GM12864 (cell line): ENCODE measurements at regions not wholly inside any gene's neighbourhood (a gene's known extent, or its start where the extent isn't known, plus 50 kb on each side); places are given as distances from the start of the nearest gene placed in this dataset.

ENCODE experiments used
- DNase-seq: peaks from one replicate; pipeline ENCODE4 v3.0.0-alpha.2; 2011; ENCODE audit warnings: low read depth
- H3K4me3 ChIP-seq: 2 replicates; pipeline ENCODE4 v1.5.1; 2011; ENCODE audit warnings: mild to moderate bottlenecking, low read depth, low read length, control low read depth
- TF ChIP-seq, protein P1 (sequence below): IDR thresholded peaks from 2 replicates; pipeline ENCODE4 v1.5.1; 2011; ENCODE audit warnings: low read depth, mild to moderate bottlenecking, moderate library complexity, low read length, control low read depth, inconsistent platforms; ENCODE audit errors: missing control alignments

DNA sequence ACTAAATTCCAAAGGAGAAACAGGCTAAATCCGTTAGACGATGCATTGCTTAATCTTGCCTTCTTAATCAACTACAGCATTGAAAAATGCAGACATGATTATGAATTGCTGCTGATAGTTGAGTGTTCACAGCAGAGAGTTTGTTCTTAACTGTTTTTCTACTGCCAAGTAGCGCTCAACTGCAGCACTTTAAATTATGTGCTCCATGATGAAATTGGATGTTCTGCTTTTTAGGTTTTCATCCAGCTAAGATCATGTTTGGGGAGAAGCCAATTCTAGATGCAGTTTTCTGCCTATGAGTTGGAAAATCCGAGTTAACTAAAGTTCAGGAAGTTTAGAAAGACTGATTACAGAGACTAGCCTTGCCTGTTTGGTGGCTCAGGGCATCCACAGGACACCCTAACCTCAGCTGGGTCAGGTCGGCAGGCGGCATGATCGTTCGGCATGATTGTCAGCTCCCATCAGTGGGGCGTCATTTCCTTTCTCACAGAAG lies 119.4 kb upstream of the PIEZO2 start:
- DNase-seq, result no peak
- TF ChIP-seq, protein P1, sequence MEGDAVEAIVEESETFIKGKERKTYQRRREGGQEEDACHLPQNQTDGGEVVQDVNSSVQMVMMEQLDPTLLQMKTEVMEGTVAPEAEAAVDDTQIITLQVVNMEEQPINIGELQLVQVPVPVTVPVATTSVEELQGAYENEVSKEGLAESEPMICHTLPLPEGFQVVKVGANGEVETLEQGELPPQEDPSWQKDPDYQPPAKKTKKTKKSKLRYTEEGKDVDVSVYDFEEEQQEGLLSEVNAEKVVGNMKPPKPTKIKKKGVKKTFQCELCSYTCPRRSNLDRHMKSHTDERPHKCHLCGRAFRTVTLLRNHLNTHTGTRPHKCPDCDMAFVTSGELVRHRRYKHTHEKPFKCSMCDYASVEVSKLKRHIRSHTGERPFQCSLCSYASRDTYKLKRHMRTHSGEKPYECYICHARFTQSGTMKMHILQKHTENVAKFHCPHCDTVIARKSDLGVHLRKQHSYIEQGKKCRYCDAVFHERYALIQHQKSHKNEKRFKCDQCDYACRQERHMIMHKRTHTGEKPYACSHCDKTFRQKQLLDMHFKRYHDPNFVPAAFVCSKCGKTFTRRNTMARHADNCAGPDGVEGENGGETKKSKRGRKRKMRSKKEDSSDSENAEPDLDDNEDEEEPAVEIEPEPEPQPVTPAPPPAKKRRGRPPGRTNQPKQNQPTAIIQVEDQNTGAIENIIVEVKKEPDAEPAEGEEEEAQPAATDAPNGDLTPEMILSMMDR, result no peak
- no peak overlapping the region for H3K4me3 ChIP-seq

DNA sequence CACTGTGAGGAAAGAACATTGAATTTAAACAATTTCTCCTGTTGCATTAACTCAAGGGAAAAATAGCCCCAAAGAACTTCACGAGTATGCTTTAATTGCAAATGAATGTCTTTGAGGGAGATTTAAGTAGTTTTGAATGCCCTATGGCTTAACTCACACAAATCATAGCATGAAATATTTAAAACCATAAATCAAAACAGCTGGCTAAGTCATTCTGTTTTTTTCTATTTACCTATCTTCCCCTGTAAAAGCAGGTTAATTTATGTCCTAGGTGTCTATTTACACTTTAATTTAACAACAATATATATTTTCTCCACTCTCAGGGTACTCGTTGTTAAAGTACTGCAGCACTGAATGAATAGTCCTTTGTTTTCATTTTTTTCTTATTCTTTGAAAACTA lies 118.8 kb upstream of the PIEZO2 start:
- H3K4me3 ChIP-seq, result no peak overlapping the region
- TF ChIP-seq, protein P1, result no peak
- DNase-seq, result no peak

DNA sequence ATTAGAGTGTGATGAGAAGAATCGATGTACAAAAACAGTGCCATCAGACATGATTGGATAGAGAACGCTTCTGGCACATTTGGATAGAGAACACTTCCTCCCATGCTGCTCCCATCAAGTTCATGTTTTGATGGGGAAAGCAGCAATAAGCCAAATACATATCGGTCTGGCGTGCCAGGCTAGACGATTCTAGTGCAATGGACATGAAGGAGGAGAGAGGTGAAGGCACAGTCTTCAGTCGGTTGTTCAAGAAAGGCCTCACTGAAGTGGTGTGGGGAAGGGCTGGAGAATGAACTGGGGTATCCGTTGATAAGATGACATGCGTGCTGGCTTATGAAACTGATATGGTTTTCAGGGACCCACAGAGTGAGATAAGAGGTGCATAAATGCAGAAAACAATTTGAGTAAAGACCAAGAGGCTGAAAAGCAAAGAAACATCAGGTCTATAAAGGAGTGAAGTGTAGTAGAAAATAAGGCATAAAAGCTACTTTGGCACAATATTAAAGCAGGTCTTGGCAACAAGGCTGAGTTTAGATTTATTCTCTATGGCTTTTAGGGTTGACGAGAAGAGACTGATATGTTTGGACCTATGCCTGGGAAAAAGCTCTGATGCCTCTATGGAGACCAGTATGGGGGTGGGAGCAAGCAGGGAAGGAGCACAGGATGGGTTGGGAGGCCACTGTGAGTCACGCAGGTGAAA lies 117.6 kb upstream of the PIEZO2 start:
- no peak for DNase-seq
- TF ChIP-seq, protein P1, result no peak
- H3K4me3 ChIP-seq, result no peak overlapping the region

DNA sequence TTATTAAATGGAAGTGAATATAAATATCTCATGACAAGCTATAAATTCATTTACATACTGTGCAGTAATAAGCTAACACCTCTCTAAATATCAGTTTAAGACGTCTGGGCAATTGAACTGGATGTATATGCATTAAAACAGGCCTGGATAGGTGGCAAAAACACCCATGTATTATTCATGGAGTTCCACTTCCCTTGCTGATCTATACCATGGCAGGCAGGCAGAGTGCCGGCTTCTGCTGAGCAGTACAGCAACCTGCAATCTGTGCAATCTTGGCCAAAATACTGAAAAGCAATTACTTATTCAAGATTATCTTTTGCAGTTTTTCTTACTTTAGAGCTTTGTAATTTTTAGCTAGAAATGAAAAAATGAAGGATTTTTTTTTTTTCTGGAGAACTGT lies 112.1 kb upstream of the PIEZO2 start:
- H3K4me3 ChIP-seq, result no peak overlapping the region
- TF ChIP-seq, protein P1, result no peak
- DNase-seq, result no peak

DNA sequence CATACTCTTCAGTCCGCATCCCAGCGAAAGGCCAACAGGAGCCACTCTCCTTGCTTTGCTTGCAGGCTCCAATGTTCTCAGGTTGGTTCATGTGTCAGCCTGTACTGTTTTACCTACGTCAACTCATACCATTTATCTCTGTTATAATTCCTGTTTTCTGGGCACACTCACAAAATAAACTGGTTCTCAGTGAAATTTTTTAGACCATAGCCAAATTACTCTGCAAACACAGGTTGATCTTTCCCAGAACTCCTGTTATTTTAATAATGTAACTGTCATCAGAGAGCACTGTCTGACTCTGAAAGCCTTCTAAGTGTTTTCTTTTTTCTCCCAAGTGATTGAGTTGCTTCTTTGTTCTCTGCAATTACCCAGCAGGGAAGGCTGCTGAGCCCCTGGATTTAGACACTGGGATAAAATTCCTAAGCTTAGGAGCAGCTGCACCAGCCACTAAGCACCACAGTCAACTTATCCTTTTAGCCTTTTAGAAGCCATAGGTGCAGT lies 111.6 kb upstream of the PIEZO2 start:
- H3K4me3 ChIP-seq, result no peak overlapping the region
- DNase-seq, result no peak
- TF ChIP-seq, protein P1, result no peak

DNA sequence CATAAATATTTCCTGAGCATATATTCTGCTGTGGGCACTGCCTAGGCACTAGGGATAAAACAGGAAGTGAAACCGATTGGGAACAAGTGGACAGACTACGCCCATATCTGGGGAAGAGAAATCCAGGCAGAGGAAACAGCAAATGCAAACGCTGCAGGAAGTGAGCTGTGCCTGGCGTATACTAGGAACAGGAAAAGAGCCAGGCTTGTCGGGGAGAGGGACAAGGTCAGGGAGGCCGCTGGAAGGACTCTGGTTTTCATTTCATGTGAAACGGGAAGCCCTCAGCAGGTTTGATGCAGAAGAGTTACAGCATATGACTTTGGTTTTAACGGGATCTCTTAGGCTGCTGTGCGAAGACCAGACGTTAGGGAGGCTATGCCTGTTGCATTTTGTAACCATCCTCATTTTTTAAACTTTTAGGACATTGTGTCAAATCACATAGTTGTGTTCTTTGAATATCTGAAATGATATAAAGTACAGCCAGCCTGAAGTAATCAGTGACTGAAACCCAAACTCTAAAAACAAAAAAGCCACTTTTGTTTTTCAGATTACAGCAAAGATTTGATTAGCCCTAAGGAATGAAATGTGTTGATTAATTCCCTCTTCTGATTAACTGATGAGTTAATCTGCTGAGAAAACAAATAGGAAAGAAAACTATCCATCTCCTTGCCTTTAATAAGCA lies 110.2 kb upstream of the PIEZO2 start:
- no peak overlapping the region for H3K4me3 ChIP-seq
- no peak for DNase-seq
- TF ChIP-seq, protein P1, result no peak
